ENCODE measurements at regions not wholly inside any gene's neighbourhood (a gene's known extent, or its start where the extent isn't known, plus 50 kb on each side); places are given as distances from the start of the nearest gene placed in this dataset.

DNA sequence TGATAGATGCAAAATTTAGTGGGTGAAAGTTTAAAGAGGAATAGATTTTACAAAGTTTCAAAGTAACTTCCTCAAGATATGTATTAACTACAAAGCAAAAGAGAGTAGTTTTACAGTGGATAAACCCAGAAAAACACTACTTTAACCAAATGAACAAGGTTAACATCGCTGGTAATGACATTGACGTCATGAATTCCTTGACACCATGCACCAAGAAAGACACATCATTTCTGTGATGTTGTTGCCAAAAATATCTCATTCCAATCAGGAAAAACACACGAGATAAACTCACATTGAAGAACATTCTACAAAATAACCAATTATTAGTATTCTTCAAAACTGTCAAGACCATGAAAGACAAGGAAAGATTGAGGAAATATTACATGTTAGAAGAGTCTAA, 605.6 kb upstream of the SETBP1 start:
- H3K27ac ChIP-seq (ENCODE audit: low read depth, low read length), result no peak overlapping the region
- Mint-ChIP-seq H3K36me3 (no peaks in the 10 kb centered on the region), H3K27ac (no peak overlapping the region), H3K4me1 (no peaks in the 10 kb centered on the region), H3K4me3 (no peak overlapping the region), H3K27me3 (no peaks in the 10 kb centered on the region), H3K9me3 (peaks cover 0 to 2% (median 0%) of the 10 kb centered on the region in 8 donors)
- H3K4me3 ChIP-seq (ENCODE audit: low read length in 2 of 2), result no peak overlapping the region
- POLR2A ChIA-PET (ENCODE audit: partially characterized antibody), result no interaction called here
- no peak for DNase-seq
- H3K4me1 ChIP-seq (ENCODE audit: insufficient read depth, low read length), result no peaks in the 10 kb centered on the region
- H3K36me3 ChIP-seq (ENCODE audit: insufficient read depth, low read length), result no peaks in the 10 kb centered on the region
- H3K27me3 ChIP-seq (ENCODE audit: insufficient read depth, low read length), result no peaks in the 10 kb centered on the region
- no peaks in the 10 kb centered on the region for H3K9me3 ChIP-seq (ENCODE audit: control insufficient read depth in 1 of 2, low read length in 2 of 2)
- CTCF ChIA-PET (ENCODE audit: partially characterized antibody), result no interaction called here
- intact Hi-C loops (cut with micrococcal nuclease), result no loop called here

GRCh38 chr18:44079606-44080005, 601.1 kb upstream of the SETBP1 start:
- ChIA-PET POLR2A (ENCODE audit: partially characterized antibody) (no interaction called here), CTCF (ENCODE audit: partially characterized antibody) (no interaction called here)
- H3K4me1 ChIP-seq (ENCODE audit: insufficient read depth, low read length), result no peaks in the 10 kb centered on the region
- Mint-ChIP-seq H3K27me3 (no peaks in the 10 kb centered on the region), H3K27ac (no peak overlapping the region), H3K9me3 (peaks cover 0 to 6% (median 0%) of the 10 kb centered on the region in 8 donors), H3K36me3 (no peaks in the 10 kb centered on the region), H3K4me3 (no peak overlapping the region), H3K4me1 (no peaks in the 10 kb centered on the region)
- no peak for DNase-seq
- no peaks in the 10 kb centered on the region for H3K36me3 ChIP-seq (ENCODE audit: insufficient read depth, low read length)
- intact Hi-C loops (cut with micrococcal nuclease), result no loop called here
- no peaks in the 10 kb centered on the region for H3K9me3 ChIP-seq (ENCODE audit: control insufficient read depth in 1 of 2, low read length in 2 of 2)
- no peak overlapping the region for H3K27ac ChIP-seq (ENCODE audit: low read depth, low read length)
- no peak overlapping the region for H3K4me3 ChIP-seq (ENCODE audit: low read length in 2 of 2)
- H3K27me3 ChIP-seq (ENCODE audit: insufficient read depth, low read length), result no peaks in the 10 kb centered on the region

DNA sequence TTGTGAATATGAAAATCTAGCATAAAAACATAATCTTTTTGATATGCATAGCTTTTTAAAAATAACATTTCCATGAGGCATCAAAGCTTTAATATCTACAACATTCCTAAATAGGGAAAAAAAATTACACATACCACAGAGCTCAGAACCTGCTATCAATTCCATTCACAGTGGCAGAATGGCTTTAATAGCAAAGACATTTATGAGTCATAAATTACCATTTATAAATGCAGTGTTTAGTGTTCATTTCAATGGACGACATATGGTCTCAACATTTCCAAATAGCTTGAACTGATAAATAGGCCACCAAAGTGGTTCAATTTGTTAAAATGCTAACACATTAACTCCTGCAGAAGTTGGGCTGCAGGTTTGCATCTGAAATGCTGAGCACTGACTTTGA, 600.6 kb upstream of the SETBP1 start:
- DNase-seq, result no peak
- intact Hi-C loops (cut with micrococcal nuclease), result no loop called here
- Mint-ChIP-seq H3K9me3 (peaks cover 0 to 6% (median 0%) of the 10 kb centered on the region in 8 donors), H3K4me1 (no peaks in the 10 kb centered on the region), H3K4me3 (no peak overlapping the region), H3K27ac (no peak overlapping the region), H3K27me3 (no peaks in the 10 kb centered on the region), H3K36me3 (no peaks in the 10 kb centered on the region)
- Histone ChIP-seq H3K27me3 (ENCODE audit: insufficient read depth, low read length) (no peaks in the 10 kb centered on the region), H3K36me3 (ENCODE audit: insufficient read depth, low read length) (no peaks in the 10 kb centered on the region), H3K4me1 (ENCODE audit: insufficient read depth, low read length) (no peaks in the 10 kb centered on the region), H3K27ac (ENCODE audit: low read depth, low read length) (no peak overlapping the region), H3K9me3 (ENCODE audit: control insufficient read depth in 1 of 2, low read length in 2 of 2) (no peaks in the 10 kb centered on the region), H3K4me3 (ENCODE audit: low read length in 2 of 2) (no peak overlapping the region)
- ChIA-PET POLR2A (ENCODE audit: partially characterized antibody) (no interaction called here), CTCF (ENCODE audit: partially characterized antibody) (no interaction called here)

- H3K4me1 Mint-ChIP-seq, result no peaks in the 10 kb centered on the region
- ChIA-PET POLR2A (ENCODE audit: partially characterized antibody) (no interaction called here), CTCF (ENCODE audit: partially characterized antibody) (no interaction called here)
- no peak overlapping the region for H3K4me3 ChIP-seq (ENCODE audit: low read length in 2 of 2)
- no peaks in the 10 kb centered on the region for H3K36me3 Mint-ChIP-seq
- peaks cover 0 to 15% (median 5%) of the 10 kb centered on the region in 8 donors for H3K9me3 Mint-ChIP-seq
- no peak for DNase-seq
- H3K27me3 Mint-ChIP-seq, result no peaks in the 10 kb centered on the region
- no peak overlapping the region for H3K27ac ChIP-seq (ENCODE audit: low read depth, low read length)
- H3K27me3 ChIP-seq (ENCODE audit: insufficient read depth, low read length), result no peaks in the 10 kb centered on the region
- H3K4me1 ChIP-seq (ENCODE audit: insufficient read depth, low read length), result no peaks in the 10 kb centered on the region
- no peaks in the 10 kb centered on the region for H3K9me3 ChIP-seq (ENCODE audit: control insufficient read depth in 1 of 2, low read length in 2 of 2)
- H3K4me3 Mint-ChIP-seq, result no peak overlapping the region
- H3K36me3 ChIP-seq (ENCODE audit: insufficient read depth, low read length), result no peaks in the 10 kb centered on the region
- H3K27ac Mint-ChIP-seq, result no peak overlapping the region
- intact Hi-C loops (cut with micrococcal nuclease), result no loop called here
Measured at GRCh38 chr18:44089732-44090131, 591.0 kb upstream of the SETBP1 start.

- H3K27ac Mint-ChIP-seq, result no peak overlapping the region
- H3K4me1 Mint-ChIP-seq, result no peaks in the 10 kb centered on the region
- H3K4me3 ChIP-seq (ENCODE audit: low read length in 2 of 2), result no peak overlapping the region
- H3K36me3 ChIP-seq (ENCODE audit: insufficient read depth, low read length), result no peaks in the 10 kb centered on the region
- no peaks in the 10 kb centered on the region for H3K27me3 Mint-ChIP-seq
- intact Hi-C loops (cut with micrococcal nuclease), result no loop called here
- H3K4me3 Mint-ChIP-seq, result no peak overlapping the region
- H3K9me3 Mint-ChIP-seq, result peaks cover 0 to 18% (median 9%) of the 10 kb centered on the region in 8 donors
- H3K4me1 ChIP-seq (ENCODE audit: insufficient read depth, low read length), result no peaks in the 10 kb centered on the region
- H3K27ac ChIP-seq (ENCODE audit: low read depth, low read length), result no peak overlapping the region
- no peaks in the 10 kb centered on the region for H3K27me3 ChIP-seq (ENCODE audit: insufficient read depth, low read length)
- POLR2A ChIA-PET (ENCODE audit: partially characterized antibody), result no interaction called here
- no peak for DNase-seq
- H3K36me3 Mint-ChIP-seq, result no peaks in the 10 kb centered on the region
- CTCF ChIA-PET (ENCODE audit: partially characterized antibody), result no interaction called here
- no peaks in the 10 kb centered on the region for H3K9me3 ChIP-seq (ENCODE audit: control insufficient read depth in 1 of 2, low read length in 2 of 2)
Measured at GRCh38 chr18:44090453-44090852, 590.2 kb upstream of the SETBP1 start.

- Histone ChIP-seq H3K4me1 (ENCODE audit: insufficient read depth, low read length) (no peaks in the 10 kb centered on the region), H3K4me3 (ENCODE audit: low read length in 2 of 2) (no peak overlapping the region), H3K36me3 (ENCODE audit: insufficient read depth, low read length) (no peaks in the 10 kb centered on the region), H3K27ac (ENCODE audit: low read depth, low read length) (no peak overlapping the region), H3K9me3 (ENCODE audit: control insufficient read depth in 1 of 2, low read length in 2 of 2) (no peaks in the 10 kb centered on the region), H3K27me3 (ENCODE audit: insufficient read depth, low read length) (no peaks in the 10 kb centered on the region)
- H3K4me3 Mint-ChIP-seq, result no peak overlapping the region
- no peak overlapping the region for H3K27ac Mint-ChIP-seq
- DNase-seq, result no peak
- peaks cover 0 to 18% (median 9%) of the 10 kb centered on the region in 8 donors for H3K9me3 Mint-ChIP-seq
- intact Hi-C loops (cut with micrococcal nuclease), result no loop called here
- H3K4me1 Mint-ChIP-seq, result no peaks in the 10 kb centered on the region
- CTCF ChIA-PET (ENCODE audit: partially characterized antibody), result no interaction called here
- POLR2A ChIA-PET (ENCODE audit: partially characterized antibody), result no interaction called here
- no peaks in the 10 kb centered on the region for H3K36me3 Mint-ChIP-seq
- H3K27me3 Mint-ChIP-seq, result no peaks in the 10 kb centered on the region
Measured at GRCh38 chr18:44093253-44093652, 587.4 kb upstream of the SETBP1 start.

- no peaks in the 10 kb centered on the region for H3K4me1 Mint-ChIP-seq
- POLR2A ChIA-PET (ENCODE audit: partially characterized antibody), result no interaction called here
- Histone ChIP-seq H3K27me3 (ENCODE audit: insufficient read depth, low read length) (no peaks in the 10 kb centered on the region), H3K9me3 (ENCODE audit: control insufficient read depth in 1 of 2, low read length in 2 of 2) (no peaks in the 10 kb centered on the region), H3K4me3 (ENCODE audit: low read length in 2 of 2) (no peak overlapping the region), H3K4me1 (ENCODE audit: insufficient read depth, low read length) (no peaks in the 10 kb centered on the region), H3K36me3 (ENCODE audit: insufficient read depth, low read length) (no peaks in the 10 kb centered on the region), H3K27ac (ENCODE audit: low read depth, low read length) (no peak overlapping the region)
- DNase-seq, result no peak
- intact Hi-C loops (cut with micrococcal nuclease), result no loop called here
- H3K27me3 Mint-ChIP-seq, result no peaks in the 10 kb centered on the region
- CTCF ChIA-PET (ENCODE audit: partially characterized antibody), result no interaction called here
- no peak overlapping the region for H3K27ac Mint-ChIP-seq
- no peaks in the 10 kb centered on the region for H3K36me3 Mint-ChIP-seq
- H3K4me3 Mint-ChIP-seq, result no peak overlapping the region
- peaks cover 0 to 26% (median 14%) of the 10 kb centered on the region in 8 donors for H3K9me3 Mint-ChIP-seq
Measured at GRCh38 chr18:44096016-44096415, 584.7 kb upstream of the SETBP1 start.

DNA sequence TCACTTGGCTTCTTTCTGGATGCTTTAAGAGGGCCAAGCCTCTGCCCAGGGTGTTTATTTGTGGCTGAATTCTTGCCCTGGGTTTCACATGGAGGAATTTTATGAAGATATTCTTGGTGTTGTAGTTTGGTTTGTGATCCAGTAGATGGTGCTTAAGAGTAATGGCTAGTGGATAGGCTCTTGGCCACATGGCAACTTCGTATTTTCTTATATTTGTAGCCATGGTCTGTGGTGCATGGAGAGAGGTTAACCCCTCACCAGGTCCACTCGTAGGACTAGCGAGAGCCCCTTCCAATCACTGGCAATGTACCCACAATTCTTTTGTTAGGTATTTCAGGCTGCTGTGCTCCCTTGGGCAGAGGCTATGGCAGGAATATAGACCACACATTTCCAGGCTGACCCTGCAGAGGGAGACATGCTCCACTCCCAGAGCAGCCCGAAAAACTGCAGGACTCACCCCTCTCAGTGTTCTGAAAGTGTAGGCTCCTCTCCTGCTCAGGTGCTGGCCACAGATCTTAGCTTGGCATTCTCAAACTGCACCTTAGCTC, 582.1 kb upstream of the SETBP1 start:
- DNase-seq, result no peak
- no peak overlapping the region for H3K27ac Mint-ChIP-seq
- Histone ChIP-seq H3K4me1 (ENCODE audit: insufficient read depth, low read length) (no peaks in the 10 kb centered on the region), H3K36me3 (ENCODE audit: insufficient read depth, low read length) (no peaks in the 10 kb centered on the region), H3K27ac (ENCODE audit: low read depth, low read length) (no peak overlapping the region), H3K27me3 (ENCODE audit: insufficient read depth, low read length) (no peaks in the 10 kb centered on the region), H3K9me3 (ENCODE audit: control insufficient read depth in 1 of 2, low read length in 2 of 2) (no peaks in the 10 kb centered on the region), H3K4me3 (ENCODE audit: low read length in 2 of 2) (no peak overlapping the region)
- no peak overlapping the region for H3K4me3 Mint-ChIP-seq
- H3K4me1 Mint-ChIP-seq, result no peaks in the 10 kb centered on the region
- intact Hi-C loops (cut with micrococcal nuclease), result no loop called here
- ChIA-PET CTCF (ENCODE audit: partially characterized antibody) (no interaction called here), POLR2A (ENCODE audit: partially characterized antibody) (no interaction called here)
- H3K27me3 Mint-ChIP-seq, result no peaks in the 10 kb centered on the region
- no peaks in the 10 kb centered on the region for H3K36me3 Mint-ChIP-seq
- peaks cover 0 to 26% (median 10%) of the 10 kb centered on the region in 8 donors for H3K9me3 Mint-ChIP-seq

Measured in CD4-positive, alpha-beta memory T cell (primary cell).